AG20443 (cell line): ENCODE measurements at regions not wholly inside any gene's neighbourhood (a gene's known extent, or its start where the extent isn't known, plus 50 kb on each side); places are given as distances from the start of the nearest gene placed in this dataset.

Experiments
- DNase-seq: peaks from one replicate; pipeline ENCODE4 v3.0.0; 2012; ENCODE audit warnings: low spot score, mixed read lengths

DNA sequence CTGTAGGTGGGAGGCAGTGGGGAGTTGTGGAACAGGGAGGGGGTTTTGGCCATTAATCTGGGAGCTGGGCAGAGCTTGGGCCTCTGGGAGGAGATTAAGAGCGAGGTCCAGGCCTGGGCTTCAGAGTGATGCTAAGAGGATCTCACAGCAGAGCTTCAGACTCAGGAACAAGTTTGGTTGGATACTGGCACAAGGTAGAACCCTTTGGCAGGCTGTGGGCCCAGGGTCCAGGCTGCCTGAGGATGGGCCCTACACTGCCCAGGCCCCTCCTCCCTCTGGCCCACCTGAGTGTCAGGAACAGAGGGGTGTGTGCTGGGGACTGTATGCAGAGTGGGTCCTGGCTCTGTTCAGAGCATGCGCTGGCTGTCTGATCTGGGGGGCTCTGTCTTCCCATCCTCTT, 334.9 kb downstream of the CYP26B1 start:
- no peak for DNase-seq

DNA sequence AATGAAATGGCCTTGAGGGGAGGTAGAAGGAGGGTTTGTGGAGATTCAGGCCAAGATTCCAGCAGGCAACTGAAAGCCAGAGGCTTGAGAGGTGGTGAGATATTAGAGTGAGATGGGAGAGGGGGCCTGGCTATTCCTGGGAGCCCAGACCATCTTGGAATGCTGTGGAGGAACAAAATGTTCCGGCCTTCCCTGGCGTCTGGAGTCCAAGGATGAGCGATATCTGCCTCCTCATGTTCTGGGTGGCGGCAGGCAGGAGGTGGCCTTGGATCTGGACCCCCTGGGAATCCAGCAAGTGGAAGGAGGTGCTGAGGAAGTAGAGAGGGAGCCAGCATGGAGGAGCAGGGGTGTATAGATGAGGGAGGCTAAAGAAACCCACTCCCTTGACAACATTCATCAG, 335.9 kb downstream of the CYP26B1 start:
- DNase-seq, result no peak

GRCh38 chr2:71811157-71811556, 336.5 kb downstream of the CYP26B1 start:
- DNase-seq, result no peak

DNA sequence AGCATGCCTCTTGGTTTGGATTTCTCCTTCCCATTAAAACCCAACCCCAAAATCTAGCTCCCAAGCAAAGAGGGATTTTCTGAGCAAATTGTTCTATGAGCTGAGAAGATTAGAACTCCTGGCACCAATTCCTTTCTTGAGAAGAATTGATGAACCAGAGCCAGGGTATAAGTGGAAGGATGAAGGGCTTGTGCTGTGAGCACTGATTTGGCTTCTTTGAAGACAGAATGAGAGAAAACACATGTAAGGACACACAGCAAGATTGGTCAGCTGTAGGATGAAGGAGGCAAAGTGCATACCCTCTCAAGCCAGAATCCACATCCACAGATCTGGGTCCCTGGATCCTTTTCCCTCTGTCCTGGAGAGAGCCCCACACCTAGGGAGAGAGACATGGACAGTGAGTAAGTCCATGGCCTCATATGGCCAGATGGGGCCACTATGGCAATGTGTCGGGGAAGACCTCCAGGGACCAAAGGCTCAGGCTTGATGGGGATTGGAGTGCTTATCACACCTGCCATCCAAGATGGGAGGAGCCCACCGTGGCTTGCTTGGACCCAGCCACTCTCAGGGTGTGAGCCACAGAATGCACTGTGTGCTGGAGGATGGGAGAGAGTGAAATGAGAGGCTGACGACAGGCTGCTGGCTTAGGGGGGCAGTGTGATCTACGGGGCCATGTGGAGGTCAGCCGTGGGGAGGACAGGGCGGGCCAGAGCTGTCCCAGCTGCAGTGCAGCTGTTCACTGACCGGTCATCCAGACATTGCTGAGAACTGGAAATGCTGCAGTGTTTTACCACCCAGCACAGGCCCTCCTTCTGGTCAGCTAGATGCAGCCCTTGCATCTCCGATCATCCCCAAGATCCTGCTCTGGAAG, 339.8 kb downstream of the CYP26B1 start:
- peak; percentile 53 for DNase-seq

DNA sequence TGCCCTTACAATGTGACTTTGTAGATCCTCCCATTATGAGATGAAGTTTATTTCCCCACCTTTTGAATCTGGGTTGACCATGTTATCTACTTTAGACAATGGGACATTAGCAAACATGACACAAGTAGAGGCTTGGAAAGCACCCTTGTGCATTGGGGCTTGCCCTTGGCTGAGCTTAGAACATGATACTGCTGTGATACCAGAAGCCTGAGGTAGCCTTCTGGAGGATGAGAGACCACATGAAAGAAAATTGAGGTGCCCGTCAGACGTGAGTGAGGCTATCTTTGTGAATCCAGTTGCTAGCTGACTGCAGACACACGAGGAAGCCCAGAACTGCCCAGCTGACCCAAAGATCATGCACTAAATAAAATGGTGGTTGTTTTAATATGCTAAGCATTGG, 341.2 kb downstream of the CYP26B1 start:
- DNase-seq, result no peak

- DNase-seq, result peak; percentile 55
Observed at GRCh38 chr2:71804281-71804751, 343.3 kb downstream of the CYP26B1 start.

- DNase-seq, result no peak
Observed at GRCh38 chr2:71803398-71803797, 344.3 kb downstream of the CYP26B1 start.

- no peak for DNase-seq
Observed at GRCh38 chr2:71802556-71802955, 345.1 kb downstream of the CYP26B1 start.

GRCh38 chr2:71801969-71802368, 345.7 kb downstream of the CYP26B1 start:
- DNase-seq, result peak; percentile 83

DNA sequence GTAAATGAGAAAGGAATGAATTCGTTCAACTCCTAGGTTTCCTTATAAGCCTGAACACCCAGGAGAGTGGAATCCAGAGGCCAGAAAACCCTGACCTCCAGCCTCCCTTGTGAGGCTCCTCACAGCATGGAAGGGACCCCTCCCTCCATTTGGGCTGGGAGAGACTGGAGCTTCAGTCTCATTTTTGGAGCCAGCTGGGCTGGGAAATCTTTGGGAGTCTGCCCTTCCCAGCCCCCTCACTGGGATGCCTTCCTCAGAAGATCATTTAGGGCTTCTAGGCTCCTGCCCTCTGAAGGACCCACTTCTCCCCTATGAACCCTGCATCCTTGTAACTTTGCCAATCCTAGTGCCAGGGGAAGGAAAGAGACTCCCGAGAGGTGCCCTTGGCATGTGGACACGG, 346.1 kb downstream of the CYP26B1 start:
- DNase-seq, result no peak

- DNase-seq, result no peak
Observed at GRCh38 chr2:71800851-71801250, 346.8 kb downstream of the CYP26B1 start.

GRCh38 chr2:71800106-71800809, 346.9 kb downstream of the DYSF start:
- DNase-seq, result no peak

GRCh38 chr2:71799013-71799575, 345.7 kb downstream of the DYSF start:
- no peak for DNase-seq

GRCh38 chr2:71798266-71799012, 345.1 kb downstream of the DYSF start:
- DNase-seq, result peak; percentile 72

- no peak for DNase-seq
Observed at GRCh38 chr2:71797035-71797810, 343.9 kb downstream of the DYSF start.

- DNase-seq, result peak; percentile 84
Observed at GRCh38 chr2:71796174-71796593, 342.8 kb downstream of the DYSF start.

DNA sequence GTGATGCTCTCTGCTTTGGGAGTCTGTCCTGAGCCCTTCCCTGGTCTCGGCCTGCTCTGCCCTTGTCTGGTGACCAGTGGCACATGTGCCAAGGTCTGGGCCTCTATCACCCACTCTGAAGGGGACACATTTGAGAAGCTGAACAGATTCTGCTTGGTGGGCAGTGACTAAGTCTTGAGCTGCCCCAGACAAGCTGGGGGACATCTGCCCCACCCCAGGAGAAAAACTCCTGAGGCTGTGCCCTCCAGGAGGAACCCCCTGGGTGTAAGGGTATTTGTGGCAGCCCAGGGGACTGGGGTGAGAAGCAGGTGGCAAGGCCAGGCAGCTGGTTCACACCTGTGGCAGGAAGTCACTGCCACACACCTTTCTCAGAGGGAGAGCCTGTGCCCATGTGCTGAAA, 342.1 kb downstream of the DYSF start:
- no peak for DNase-seq

DNA sequence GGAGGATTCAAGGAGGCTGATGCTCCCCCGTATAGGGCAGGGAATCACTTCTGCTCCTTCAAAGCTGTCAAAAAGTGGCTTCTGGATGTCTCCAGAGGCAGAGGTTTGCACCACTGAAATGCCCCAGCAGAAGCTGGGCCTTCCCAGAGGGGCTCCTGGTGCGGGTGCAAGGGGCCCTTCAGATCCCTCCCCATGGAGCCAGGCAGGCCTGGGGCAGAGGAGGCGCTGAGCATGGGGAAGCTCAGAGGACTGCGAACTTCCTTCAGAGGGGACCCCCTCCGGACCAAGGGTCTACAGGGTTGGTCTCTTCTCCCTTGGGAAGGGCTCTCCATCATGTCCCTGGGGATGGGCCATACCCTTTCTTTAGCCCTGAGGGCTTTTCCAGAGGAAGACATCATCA, 341.2 kb downstream of the DYSF start:
- DNase-seq, result no peak

DNA sequence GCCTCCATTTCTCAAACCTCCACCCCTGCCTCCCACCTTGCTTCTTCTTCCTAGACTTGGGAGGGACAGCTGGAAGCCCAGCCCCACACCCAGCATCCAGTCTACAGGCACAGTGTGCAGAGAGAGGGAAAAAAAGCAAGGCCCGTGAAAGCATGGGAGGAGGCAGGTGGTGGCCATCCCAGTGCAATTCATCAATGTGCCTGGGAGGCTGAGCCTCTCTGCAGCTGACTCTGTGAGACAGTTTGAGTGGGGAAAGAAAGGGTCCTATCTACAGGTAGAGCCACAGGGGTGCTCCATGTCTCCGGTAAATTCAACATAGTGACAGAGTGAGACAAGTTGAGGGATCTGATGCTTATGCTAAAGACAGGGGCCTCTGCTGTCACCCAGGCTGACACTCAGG, 340.6 kb downstream of the DYSF start:
- no peak for DNase-seq

- peak; percentile 54 for DNase-seq
Observed at GRCh38 chr2:71792926-71793761, 339.8 kb downstream of the DYSF start.
